Adrenal gland (tissue), 9 donors: ENCODE measurements at regions not wholly inside any gene's neighbourhood (a gene's known extent, or its start where the extent isn't known, plus 50 kb on each side); places are given as distances from the start of the nearest gene placed in this dataset.

Source experiments
- DNase-seq, 7 donors: peaks; one replicate each; pipeline ENCODE4 v3.0.0-alpha.2; 2019 to 2020
- H3K27ac ChIP-seq, 5 donors: fragments of 200-600 bp; sonication (generic) in 4 of 5; 1 replicate in 3 of 5; 2 replicates in 2 of 5; pipeline versions ENCODE4 v1.5.1 to v1.8.0; 2016 to 2020; ENCODE audit warnings: mild to moderate bottlenecking in 1 of 5
- H3K27me3 ChIP-seq: fragments of 200-600 bp; 2 replicates; pipeline ENCODE4 v1.8.0; 2021
- H3K36me3 ChIP-seq, 2 donors: fragments of 200-600 bp; replicated peaks in 1 of 2; 1 replicate in 1 of 2; 2 replicates in 1 of 2; pipeline versions ENCODE4 v1.5.1 to v1.8.0; 2018 to 2022
- H3K4me1 ChIP-seq, 2 donors: fragments of 200-600 bp; replicated peaks in 1 of 2; 1 replicate in 1 of 2; 2 replicates in 1 of 2; pipeline versions ENCODE4 v1.5.1 to v1.8.0; 2018 to 2021
- H3K4me3 ChIP-seq, 4 donors: fragments of 200-600 bp; sonication (generic) in 3 of 4; one replicate each; pipeline ENCODE4 v1.5.1; 2016 to 2018
- H3K9me3 ChIP-seq, 3 donors: fragments of 200-600 bp; sonication (generic) in 1 of 3; replicated peaks in 1 of 3; 1 replicate in 2 of 3; 2 replicates in 1 of 3; pipeline versions ENCODE4 v1.5.1 to v1.8.0; 2016 to 2021
- POLR2A ChIP-seq, 2 donors: fragments of 450-650 bp; IDR thresholded peaks; one replicate each; pipeline ENCODE4 v1.6.1; 2017; ENCODE audit warnings: antibody characterized with exemption in 2 of 2, mild to moderate bottlenecking in 2 of 2, moderate library complexity in 1 of 2
- WGBS, 4 donors: extraction: QIAGEN DNeasy Blood & Tissue Kit in 2 of 4; methylation state at CpG; one replicate each; pipeline versions ENCODE4 v1.1.5 to v1.1.7; 2013 to 2017; 5-methylcytosine and 5-hydroxymethylcytosine counted together
- intact Hi-C, 2 donors: fragments of 100-400 bp; cut with DNase I; formaldehyde crosslinking; loops; one replicate each; pipeline versions ENCODE4 v1.14.1 to v1.15.0; 2022 to 2023
- TF ChIP-seq, protein P1 (sequence below), 6 experiments: fragments of 450-650 bp in 4 of 6; fragments of 200-600 bp in 2 of 6; sonication (generic) in 1 of 6; IDR thresholded peaks; 1 replicate in 5 of 6; 2 replicates in 1 of 6; pipeline versions ENCODE4 v1.5.1 to v1.8.0; 2016 to 2021; ENCODE audit warnings: antibody characterized with exemption in 6 of 6, mild to moderate bottlenecking in 2 of 6, moderate library complexity in 1 of 6
- donor health status: healthy with polysubstance abuse.
- donor health status: Bipolar disorder and iron deficiency.
- donor health status: DM: yes; HTN: yes; CAD: no.
- donor health status: DM: no; HTN: no; CAD: no.
- donor health status: DM: no; HTN: no; CAD: no.

DNA sequence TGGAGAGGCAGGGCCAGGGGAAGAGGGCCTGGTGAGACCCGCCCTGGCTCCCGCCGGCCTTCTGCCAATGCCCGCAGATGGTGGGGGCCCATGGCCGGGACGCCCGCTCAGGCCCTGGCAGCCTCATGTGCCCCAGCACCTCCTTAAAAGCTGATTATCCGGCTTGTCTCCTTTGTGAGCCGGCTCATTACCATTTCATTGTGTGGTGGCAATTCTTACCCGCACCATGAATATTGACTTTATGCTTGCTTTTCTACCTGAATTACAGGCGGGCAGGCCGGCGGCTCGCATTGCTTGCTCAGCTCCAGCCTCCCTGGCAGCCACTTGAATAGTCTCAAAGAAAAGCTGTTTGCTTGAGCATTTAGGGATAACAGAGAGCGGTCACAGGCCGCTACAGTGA, 120.0 kb upstream of the JAG1 start:
- no peak for DNase-seq

DNA sequence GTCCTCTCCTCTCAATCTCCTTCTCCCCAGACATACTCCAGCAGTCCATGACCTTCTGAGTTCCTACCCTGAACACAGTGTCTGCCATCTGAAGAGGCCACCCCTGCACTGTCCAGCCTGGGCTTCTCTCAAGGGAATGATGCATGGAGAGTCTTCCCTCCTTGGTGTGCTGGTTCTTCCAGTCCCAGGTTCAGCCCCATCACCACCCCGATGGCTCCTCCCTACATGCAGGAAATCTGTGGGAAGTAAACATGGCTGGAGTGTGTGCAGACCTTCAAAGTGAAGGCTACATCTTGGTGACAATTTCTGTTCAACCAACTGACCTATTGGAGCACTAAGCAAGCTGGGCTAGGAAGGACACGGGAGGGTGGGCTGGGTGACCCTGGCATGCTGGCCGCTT, 121.0 kb upstream of the JAG1 start:
- Histone ChIP-seq H3K27me3 (no peaks in the 10 kb centered on the region), H3K36me3 (no peaks in the 10 kb centered on the region), H3K4me1 (no peaks in the 10 kb centered on the region), H3K4me3 (no peak overlapping the region), H3K9me3 (no peaks in the 10 kb centered on the region), H3K27ac (no peak overlapping the region)
- intact Hi-C loops = no loop called here
- TF ChIP-seq, protein P1, sequence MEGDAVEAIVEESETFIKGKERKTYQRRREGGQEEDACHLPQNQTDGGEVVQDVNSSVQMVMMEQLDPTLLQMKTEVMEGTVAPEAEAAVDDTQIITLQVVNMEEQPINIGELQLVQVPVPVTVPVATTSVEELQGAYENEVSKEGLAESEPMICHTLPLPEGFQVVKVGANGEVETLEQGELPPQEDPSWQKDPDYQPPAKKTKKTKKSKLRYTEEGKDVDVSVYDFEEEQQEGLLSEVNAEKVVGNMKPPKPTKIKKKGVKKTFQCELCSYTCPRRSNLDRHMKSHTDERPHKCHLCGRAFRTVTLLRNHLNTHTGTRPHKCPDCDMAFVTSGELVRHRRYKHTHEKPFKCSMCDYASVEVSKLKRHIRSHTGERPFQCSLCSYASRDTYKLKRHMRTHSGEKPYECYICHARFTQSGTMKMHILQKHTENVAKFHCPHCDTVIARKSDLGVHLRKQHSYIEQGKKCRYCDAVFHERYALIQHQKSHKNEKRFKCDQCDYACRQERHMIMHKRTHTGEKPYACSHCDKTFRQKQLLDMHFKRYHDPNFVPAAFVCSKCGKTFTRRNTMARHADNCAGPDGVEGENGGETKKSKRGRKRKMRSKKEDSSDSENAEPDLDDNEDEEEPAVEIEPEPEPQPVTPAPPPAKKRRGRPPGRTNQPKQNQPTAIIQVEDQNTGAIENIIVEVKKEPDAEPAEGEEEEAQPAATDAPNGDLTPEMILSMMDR (IDR thresholded peaks at IDR 0.05) = no peak
- TF ChIP-seq POLR2A (IDR thresholded peaks at IDR 0.05) = no peak
- 50 to 83% (median 78%) methylated on average over 1 to 3 of the region's 3 CpGs for WGBS, 4 donors
- DNase-seq = no peak

More for the DNA sequence above, 120.0 kb upstream of the JAG1 start:
- no peak overlapping the region for H3K27ac ChIP-seq
- 87 to 92% (median 90%) methylated on average over 9 to 16 of the region's 16 CpGs for WGBS, 4 donors
- H3K27me3 ChIP-seq = no peaks in the 10 kb centered on the region
- no peaks in the 10 kb centered on the region for H3K4me1 ChIP-seq
- no peak overlapping the region for H3K4me3 ChIP-seq
- TF ChIP-seq POLR2A (IDR thresholded peaks at IDR 0.05) = no peak
- TF ChIP-seq, protein P1 (IDR thresholded peaks at IDR 0.05) = no peak
- no peaks in the 10 kb centered on the region for H3K36me3 ChIP-seq
- no peaks in the 10 kb centered on the region for H3K9me3 ChIP-seq
- intact Hi-C loops = no loop called here

DNA sequence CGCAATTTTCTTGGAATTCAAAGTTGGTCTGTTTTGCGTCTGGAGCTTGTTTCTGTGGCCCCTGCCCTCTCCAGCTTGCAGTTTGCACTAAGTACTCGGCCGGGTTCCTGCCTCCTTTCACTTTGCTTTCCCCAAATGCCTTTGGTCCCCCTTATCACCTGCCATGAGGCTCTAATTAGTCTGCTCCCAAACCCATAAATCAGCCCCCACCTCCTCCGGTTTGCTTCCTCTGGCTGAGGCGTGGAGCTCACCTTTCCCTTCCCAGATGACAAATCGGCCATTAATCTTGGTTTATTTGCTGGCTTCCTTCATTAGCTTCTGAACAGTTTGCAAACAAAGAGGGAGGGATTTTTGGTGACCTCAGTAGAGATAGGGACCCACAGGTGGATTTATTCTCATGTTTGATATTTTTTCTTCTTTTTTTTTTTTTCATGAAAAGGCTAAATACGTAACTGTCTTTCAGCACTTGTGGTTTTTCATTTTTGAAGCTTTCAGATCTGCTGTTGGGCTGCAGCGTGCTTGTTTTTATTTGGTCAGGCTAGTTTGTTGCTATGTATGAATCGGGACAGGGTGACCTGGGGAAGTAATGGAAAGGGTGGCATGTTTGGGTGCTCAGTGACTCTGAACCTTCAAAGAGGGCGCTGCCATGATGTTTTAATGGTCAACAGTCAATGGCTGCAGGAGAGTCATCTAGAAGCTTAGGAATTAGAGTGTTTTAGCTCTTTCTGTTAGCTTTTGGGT, 121.7 kb upstream of the JAG1 start:
- intact Hi-C loops = no loop called here
- Histone ChIP-seq H3K9me3 (no peaks in the 10 kb centered on the region), H3K27ac (no peak overlapping the region), H3K36me3 (no peaks in the 10 kb centered on the region), H3K4me3 (no peak overlapping the region), H3K4me1 (no peaks in the 10 kb centered on the region), H3K27me3 (no peaks in the 10 kb centered on the region)
- TF ChIP-seq POLR2A (IDR thresholded peaks at IDR 0.05) = no peak
- TF ChIP-seq, protein P1 (IDR thresholded peaks at IDR 0.05) = no peak
- DNase-seq = no peak
- WGBS, 4 donors = 70 to 75% (median 73%) methylated on average over 11 of the region's 11 CpGs

DNA sequence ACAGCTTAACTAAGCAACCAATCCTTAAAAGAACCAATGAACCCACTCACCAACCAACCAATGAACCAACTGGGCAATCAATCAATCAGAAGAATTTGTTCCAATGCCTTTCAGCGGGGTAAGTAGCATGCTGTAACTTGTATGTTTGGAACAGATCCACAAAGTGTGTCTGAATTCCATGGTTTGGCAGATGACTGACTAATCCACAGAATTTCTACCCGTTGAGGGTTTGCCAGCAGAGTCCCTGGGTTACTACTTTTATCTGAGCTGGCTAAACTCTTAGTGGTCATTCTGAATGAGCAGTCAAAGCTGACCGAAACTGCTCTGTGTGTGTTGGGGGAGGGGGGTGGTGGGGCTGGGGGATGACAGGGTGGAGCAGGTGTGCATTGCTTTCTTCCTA, 125.0 kb upstream of the JAG1 start:
- H3K9me3 ChIP-seq = no peaks in the 10 kb centered on the region
- H3K27ac ChIP-seq = no peak overlapping the region
- H3K4me1 ChIP-seq = no peaks in the 10 kb centered on the region
- no peaks in the 10 kb centered on the region for H3K27me3 ChIP-seq
- DNase-seq = no peak
- TF ChIP-seq POLR2A (IDR thresholded peaks at IDR 0.05) = no peak
- TF ChIP-seq, protein P1 (IDR thresholded peaks at IDR 0.05) = no peak
- intact Hi-C loops = no loop called here
- WGBS, 4 donors = 78 to 89% (median 85%) methylated on average over 3 of the region's 3 CpGs
- H3K4me3 ChIP-seq = no peak overlapping the region
- no peaks in the 10 kb centered on the region for H3K36me3 ChIP-seq
